GM18511 (cell line): ENCODE measurements at regions not wholly inside any gene's neighbourhood (a gene's known extent, or its start where the extent isn't known, plus 50 kb on each side); places are given as distances from the start of the nearest gene placed in this dataset.

ENCODE experiments used
- ATAC-seq: cut with Tn5 transposase; IDR thresholded peaks from one replicate; pipeline ENCODE4 v1.9.1; 2021; ENCODE audit warnings: mild to moderate bottlenecking, moderate library complexity; ENCODE audit not compliant: unreplicated experiment

DNA sequence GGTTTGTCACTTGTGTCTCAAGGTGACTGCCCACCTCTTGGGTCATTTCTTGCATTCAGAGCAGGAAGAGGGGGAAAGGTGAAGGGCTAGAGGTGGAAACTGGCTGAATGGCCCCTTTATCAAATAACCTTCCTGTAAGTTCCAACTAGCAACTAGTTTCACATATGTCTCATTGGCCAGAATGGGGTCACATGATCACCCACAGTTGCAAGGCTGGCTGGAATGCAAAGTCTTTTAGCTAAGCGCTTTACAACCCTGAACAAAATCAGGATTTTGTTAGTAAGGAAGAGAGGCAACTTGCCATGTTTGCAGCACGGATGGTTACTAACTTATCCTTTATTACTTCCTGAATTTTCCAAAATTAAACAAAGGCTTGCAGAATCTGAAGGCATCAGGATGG lies 156.3 kb downstream of the EMX2 start:
- ATAC-seq, result no peak

DNA sequence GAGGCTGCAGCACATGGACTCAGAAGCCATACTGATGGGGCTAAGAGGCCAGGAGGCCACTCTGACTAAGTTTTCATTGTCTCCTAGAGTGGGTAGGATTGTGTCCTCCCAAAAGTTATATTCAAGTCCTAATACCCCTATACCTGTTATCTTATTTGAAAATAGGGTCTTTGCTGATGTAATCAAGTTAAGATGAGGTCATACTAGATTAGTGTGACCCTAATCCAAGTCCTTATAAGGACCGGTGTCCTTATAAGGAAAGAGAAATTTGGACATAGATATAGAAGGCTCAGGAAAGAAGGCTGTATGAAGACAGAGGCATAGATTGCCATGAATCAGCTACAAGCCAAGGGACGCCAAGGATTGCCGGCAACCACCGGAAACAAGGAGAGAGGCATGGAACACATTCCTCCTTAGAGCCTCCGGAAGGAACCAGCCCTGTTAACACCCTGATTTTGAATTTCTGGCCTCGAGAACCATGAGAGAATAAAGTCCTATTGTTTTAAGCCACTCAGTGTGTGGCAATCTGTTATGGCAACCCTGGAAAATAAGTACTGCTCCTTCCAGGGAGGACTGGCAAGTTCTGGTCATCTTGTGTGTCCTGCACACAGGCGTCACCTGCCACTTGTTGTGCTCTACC lies 157.0 kb downstream of the EMX2 start:
- ATAC-seq, result no peak

DNA sequence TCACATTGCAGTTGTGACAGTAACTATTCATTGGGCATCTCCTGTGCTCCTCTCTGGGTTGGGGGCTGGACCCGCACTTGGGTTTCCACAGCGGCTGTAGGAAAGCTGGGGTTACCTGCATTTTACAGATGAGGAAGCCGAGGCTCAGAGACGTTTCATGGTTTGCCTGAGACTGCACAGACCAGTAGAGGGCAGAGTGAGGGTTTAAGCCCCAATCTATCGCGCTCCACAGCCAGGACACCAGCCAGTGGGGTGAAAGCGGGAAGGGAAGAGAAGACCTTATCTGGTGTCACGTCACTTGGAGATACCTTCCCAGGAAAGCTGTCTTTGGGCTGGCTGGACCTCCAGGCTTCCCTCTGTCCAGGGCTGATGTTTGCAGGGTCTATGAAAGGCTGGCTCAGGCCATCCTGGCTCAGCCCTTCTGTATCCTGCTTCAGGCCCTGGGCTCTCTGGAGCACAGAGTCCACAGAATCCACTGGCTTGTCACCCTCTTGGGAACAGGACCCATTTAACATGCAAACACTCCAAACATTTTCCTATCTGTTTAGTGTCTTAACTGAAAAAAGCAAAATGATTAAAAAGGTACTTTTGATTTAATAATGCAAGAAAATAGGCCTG lies 167.7 kb downstream of the EMX2 start:
- ATAC-seq, result no peak

DNA sequence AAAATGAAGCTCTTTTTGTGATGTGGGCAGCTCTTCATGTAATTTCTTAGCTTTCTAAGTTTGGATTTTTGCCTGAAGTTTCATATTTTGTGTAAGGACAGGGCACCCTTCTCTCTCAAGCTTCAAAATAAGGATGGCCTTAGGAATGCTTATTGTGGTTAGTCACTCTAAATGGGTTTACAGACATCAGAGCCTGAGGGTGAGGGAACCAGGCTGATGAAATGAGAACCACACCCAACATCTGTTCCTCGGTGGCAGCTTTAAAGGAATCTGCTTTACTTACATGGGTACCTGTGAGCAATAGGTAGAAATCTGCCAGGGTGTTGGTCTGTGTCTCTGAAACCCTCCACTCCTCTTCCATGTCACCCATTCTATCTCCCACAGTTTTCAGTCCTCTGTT lies 174.3 kb downstream of the EMX2 start:
- ATAC-seq, result no peak

DNA sequence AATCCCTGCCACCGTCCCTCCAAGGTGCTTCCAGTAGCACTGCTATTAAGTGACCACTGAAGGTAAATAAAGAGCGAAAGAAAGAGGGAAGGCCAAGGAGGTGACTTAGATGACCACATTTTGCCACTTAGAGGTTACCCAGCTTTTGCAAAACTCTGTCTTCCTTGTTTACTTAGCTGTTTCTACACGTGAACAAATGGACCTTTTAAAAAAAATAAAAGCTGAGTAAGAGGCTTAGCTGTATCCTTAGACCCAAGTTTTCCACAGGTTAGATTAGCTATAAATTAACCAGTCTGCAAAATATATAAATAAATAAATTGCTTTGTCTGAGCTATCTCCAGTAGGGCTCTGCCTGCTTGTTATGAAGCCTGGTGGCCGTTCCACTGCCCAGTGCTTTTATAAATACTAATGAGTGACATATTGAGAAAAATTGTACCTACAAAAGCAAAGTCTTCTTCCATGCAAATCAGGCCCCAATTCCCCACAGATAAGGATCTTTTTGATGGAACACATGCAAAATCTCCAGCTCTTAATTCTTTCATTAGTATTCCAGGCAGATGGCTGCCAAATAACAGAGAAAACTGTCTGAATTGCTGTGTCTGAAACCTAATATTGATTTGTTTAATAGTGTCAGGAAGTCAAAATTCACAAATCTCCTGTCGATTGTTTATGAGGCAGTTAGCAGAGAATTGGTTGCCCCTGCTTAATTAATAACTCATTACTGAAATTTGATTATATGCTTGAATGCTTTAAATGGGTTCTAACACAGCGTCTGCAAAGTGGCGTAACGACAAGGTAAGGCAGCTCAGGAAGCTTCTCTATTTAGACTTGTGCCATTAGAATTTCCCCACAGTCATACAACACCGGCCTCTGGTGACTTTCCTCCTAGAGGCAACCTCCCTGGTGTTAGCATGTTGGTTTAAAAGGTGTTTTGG lies 176.7 kb downstream of the EMX2 start:
- no peak for ATAC-seq

DNA sequence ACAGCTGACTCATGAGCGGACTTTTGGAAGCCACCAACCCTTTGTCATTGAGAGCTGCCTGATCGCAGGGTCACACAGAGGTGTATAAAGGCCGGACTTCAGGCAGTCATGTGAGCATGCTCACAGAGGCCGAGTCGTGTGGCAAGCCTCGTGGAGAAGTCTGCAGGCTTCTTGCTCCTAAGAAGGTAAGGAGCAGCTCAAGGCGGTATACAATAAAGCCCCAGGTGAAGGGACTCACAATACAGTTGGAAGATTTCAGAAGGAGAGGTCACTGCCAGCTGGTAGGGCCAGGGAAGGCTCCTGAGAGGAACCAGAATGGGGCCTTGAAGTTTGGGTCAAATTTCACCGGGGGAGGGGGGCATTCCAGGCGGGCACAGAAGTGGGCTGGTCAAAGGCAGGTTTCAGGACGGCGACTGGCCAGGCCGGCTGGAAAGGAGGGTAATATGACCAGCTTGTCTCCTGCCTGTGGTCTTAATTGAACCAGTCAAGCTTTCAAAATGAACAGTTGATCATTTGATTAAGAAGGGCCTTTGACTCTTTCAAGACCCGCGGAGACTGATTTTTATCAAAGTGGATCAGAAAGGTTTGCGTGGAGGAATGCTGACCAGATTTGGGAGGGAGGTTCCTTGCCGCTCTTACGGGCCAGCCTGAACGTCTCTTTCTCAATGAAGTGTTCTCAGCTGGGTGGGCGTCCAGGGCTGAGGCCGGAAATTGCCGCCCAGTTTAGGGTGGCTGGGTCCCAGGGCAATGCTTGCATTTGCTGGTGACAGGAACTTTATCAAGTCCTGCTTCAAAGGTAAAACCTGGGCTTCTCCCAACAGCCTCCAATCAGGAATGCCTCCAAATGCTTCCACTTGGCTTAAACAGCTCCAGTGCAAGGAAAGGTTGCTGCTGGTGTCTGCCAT lies 178.6 kb downstream of the EMX2 start:
- no peak for ATAC-seq

DNA sequence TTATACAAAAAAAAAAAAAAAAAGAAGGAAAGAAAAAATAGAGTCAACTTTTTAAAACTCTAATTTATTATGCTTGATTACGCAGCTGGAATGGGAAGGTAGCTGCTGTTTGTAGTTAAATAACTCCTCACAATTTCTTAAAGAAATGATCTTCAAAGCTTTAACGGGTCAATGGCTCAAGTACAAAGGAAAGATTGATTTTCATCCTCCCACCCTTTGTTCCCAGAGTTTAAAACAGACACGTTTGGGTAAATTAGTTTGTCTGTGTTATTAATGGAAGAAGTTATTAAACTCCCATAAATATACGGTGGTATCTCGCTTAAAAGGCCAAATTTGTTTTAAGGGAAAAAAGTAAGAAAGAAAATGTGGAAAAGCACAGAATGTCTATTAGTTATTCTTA lies 179.3 kb downstream of the EMX2 start:
- ATAC-seq, result no peak

DNA sequence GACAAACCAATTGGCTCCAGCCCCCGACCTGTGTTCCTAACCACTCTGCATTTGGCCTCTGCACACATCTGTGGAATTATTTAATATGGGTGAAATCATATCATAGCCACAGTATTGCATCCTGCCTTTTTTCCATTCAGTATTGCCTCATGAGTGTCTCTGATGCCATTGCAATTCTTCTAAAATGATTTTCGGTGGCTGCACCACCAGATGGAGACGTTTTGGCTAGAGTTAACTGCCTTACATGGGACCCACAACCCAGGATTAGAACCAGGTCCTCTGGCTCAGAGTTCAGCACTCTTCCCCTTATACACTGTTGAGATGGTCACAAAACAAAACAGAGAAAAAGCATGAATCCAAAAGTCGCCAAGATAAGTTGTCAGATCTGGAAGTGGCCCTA lies 180.8 kb downstream of the EMX2 start:
- no peak for ATAC-seq

DNA sequence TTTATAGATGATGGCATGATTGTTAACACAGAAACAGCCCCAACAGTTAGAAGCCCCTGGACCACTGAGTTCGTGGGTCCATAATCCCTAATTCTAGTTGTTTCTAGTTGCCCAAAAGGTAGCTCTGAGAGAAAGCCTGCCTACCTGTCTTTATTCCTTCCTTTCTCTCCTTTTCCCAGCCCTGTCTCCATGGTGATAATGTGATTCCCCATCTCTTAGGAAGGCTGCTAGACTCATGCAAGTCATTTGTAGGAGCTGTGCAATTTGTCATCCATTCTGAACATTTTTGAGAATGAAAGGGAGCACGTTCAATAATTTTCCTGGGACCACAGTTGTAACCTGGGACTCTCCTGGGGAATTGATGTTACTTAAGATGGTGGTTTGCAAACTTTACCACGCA lies 183.4 kb downstream of the EMX2 start:
- no peak for ATAC-seq

DNA sequence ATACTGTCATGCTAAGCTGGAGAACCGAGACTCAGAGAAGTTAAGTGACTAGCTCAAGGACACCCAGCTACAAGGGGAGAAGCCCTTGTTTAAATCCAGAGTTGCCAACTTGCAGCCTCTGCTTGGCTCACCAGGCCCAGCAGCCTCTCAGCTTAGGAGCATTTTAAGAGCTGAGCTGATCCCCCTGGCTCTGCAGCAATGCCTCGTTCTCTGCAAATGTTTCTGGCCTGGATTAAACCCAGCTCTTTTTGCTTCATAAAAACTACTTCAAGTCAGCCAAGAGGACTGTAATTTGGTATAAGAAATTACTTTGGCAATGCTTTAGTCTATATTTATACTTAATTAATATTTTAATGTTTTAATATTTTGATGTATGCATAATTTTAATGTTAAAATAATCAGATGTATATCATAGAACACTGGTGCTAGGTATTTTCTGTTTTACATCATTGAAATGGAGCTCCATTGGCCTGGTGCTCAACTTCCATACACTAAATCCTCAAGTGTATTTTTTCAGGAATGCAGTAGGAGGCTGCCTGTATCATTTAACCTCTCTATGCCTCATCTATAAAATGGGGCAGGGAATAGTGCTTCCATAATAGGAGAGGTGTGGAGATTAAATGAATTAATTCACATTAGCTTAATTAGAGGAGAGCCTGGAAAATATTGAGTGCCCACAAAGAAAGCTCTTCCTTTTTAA lies 184.2 kb downstream of the EMX2 start:
- ATAC-seq, result no peak

DNA sequence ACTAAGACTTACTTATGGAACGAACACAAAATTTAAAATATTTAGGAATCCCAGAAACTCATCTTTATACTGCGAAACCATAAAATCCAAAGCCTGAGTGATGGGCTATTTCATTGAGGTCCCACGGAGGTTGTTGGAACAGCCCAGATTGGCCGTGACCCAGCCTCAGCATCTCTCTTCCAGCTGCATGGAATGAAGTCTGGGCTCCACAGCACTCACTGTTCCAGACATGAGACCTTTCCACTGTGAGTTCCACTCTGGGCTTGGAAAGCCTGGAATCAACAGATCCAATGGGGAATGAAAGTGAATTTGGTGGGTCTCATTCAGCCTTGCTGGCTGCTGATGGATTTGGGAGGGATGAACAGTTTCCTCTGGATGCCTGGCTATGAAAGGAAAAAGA lies 184.9 kb downstream of the EMX2 start:
- no peak for ATAC-seq

DNA sequence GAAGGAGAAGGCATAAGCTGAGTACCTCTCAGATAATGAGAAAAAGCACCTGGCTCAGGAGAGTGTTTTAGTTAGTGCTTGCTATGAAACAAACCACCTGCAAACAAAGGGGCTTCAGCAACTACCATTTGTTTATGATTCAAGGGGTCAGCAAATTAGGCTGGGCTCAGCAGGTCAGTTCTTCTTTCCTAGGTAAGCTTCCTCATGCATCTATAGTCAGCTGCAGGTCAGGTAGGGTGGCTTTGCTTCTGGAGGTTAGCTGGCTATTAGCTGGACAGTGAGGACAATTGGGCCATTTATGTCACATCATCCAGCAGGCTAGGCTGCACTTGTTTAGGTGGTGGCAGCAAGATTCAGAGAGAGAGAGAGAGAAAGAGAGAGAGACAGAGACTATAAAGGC lies 185.5 kb downstream of the EMX2 start:
- ATAC-seq, result no peak

DNA sequence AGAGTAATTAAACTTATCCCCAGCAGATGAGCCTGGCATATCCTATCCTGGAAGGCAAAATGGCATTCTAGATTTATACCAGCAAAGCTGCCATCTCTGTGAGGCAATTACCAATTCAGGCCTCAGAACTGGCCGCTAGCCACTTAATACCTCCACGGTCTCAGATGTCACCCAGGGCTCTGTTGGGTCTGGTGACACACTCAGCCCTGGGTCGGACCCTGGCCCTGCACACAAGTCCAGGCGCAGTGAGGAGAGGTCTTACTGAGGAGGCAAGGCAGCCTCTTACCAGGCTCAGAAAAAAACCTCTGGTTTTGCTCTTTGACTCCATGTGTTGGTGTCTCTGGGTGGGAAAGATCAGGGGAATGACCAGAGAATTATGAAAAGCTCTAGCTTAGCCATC lies 186.6 kb downstream of the EMX2 start:
- ATAC-seq, result no peak

DNA sequence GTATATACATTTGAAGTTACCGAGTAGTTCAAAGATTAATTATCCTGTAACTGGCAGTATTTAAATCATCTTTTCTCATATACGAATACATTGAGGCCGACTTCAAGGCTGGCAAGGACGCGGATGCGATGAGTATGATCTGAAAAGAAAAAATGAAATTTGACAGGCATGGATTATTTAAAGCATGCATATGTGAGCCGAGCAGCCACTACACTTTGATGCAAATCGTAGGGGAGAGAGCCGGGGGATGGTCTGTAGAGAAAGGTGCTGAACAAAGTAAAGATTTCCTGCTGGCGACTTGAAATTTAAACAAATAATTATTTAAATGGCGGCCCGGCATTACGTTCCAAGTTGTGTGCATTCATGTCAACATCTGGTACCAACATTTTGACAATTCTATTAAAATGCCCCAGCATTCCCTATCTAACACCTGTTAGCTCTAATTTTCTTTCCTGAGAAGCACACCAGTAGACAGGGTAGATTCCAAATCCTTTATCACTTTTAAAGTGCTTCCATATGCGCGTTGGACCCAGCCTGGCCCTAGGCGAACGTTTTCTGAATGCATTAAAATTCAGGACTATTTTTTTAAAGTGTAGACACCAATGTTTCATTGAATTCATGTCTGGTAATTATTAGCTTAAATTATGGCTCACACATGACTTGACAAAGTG lies 188.7 kb downstream of the EMX2 start:
- no peak for ATAC-seq

DNA sequence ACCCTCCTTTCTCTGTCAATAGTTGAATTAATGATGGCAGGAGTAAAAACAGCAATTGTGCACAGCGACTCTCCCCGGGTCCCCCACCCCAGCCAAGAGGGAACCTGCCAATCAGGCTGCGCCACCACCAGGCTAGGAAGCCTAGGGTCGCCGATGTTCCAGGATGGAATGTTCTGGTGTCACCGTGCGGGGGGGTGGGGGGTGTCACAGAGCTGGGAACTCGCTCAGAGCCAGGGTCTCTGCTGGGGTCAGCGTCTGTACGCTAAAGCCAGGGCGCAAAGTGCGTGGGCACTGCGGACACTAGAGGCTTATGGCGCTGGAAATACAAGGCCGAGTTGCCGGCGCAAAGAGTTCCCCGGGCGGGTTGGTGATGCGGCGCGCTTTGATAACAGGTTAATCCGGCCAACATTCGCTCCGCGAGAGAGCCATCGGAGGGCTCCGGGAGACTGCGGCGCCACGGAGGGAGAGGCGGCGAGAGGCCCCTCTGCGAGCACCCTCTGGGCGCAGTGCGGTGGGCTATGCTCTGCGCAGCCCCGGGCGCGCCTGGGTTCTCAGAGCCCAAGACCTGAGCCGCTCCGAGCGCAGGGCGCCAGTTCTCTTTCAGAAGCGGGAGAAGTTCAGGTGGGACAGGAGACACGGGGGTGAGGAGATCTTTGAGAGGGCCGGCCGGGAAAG lies 192.3 kb downstream of the EMX2 start:
- no peak for ATAC-seq

DNA sequence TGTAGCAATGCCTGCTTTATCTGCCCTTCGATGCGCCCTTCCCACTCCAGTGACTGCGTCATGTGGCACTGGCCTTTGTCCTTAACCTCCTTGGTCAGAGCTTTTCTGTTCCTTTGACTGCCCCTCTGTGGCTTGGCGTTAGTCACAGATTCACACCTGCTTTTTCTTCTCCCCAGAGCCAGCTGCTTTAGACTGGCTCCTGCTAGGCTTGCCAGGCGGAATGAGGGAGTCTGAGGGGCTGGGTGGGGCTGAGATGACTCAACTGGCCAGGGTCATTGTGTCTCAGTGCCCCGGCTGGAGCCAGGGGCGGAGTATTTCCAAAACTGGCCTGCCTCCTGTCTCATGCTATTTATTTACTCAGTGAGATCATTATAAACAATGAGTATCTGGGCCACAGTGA lies 194.1 kb downstream of the EMX2 start:
- no peak for ATAC-seq

DNA sequence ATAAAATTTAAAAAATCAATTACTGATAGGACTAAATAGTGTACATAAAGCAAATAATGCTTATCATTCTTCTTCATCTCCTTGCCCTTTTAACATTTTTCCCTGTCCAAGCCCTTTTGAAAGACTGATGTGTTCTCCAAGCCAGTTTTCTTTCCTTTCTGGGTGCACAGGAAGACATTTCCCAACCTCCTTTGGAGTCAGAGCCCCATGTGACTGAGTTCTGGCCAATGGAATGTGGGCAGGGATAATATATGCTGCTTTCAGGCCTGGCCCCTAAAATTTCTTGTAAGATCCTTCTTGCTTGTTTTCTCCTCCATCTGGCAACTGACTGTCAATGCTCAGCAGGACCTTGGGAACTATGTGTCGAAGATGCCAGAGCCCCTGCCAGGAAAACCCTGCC lies 197.5 kb downstream of the EMX2 start:
- no peak for ATAC-seq

DNA sequence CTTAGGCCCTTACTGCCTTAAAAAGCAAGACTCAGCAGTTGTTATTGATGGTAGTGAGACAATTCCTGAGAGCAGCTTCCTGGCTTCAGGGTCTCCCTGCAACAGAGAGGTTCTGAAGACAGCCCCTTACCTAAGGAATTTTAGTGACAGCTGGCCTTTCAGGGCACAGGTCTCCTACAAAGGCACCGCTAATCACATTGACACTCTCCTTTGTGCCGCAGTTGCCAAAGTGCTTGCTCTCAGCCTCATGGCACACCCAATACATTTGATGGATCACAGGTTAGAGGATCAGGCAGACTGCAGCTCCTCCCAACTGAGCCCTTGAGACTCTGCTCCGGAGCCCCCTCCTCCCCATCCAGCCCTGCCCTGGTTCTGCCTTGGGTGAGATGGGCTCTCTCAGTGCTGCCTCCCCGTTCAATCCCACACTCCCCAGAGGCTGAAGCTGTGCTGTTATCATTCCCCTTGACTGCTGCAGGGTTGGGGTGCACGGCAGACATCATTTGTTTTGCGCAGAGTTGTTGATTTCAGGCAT lies 198.2 kb downstream of the EMX2 start:
- no peak for ATAC-seq

DNA sequence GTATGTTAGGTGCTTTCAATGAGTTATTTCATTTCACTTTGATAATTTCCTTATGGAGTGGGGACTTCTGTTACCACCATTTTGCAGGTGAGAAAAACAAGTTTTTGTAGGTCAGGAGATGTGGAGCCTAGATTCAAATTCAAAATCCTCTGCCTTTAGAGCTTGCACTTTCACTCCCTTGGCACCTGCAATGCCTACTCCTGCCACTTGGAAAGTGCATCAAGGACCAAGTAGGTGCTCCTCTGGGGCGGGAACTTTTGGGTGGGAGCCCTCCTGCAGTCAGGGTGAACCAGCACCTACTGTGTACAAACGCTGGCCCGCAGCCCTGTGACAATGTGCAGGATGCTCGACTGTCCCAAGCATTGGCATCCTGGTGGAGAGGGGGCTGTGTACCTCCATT lies 199.0 kb downstream of the EMX2 start:
- ATAC-seq, result no peak
